Osteoblast (primary cell): ENCODE measurements at regions not wholly inside any gene's neighbourhood (a gene's known extent, or its start where the extent isn't known, plus 50 kb on each side); places are given as distances from the start of the nearest gene placed in this dataset.

Experiments used
- DNase-seq: peaks from one replicate; pipeline ENCODE4 v3.0.0; 2011; ENCODE audit warnings: low spot score, mixed read lengths; ENCODE audit not compliant: insufficient read length; ENCODE audit errors: missing footprints
- H2AFZ ChIP-seq: 2 replicates; pipeline ENCODE4 v1.6.0; 2011; ENCODE audit warnings: mild to moderate bottlenecking, low read length
- H3K27ac ChIP-seq: 2 replicates; pipeline ENCODE4 v1.5.1; 2011; ENCODE audit warnings: mild to moderate bottlenecking, low read depth, low read length, moderate library complexity
- H3K27me3 ChIP-seq: 2 replicates; pipeline ENCODE4 v1.6.0; 2012; ENCODE audit warnings: mild to moderate bottlenecking, control low read depth, inconsistent platforms, low read length, moderate library complexity; ENCODE audit not compliant: insufficient read depth
- H3K36me3 ChIP-seq: 2 replicates; pipeline ENCODE4 v1.5.1; 2011; ENCODE audit warnings: mild to moderate bottlenecking, low read length, control low read depth, moderate library complexity; ENCODE audit not compliant: insufficient read depth
- H3K4me1 ChIP-seq: 2 replicates; pipeline ENCODE4 v1.5.1; 2011; ENCODE audit warnings: mild to moderate bottlenecking, low read length, control low read depth, moderate library complexity; ENCODE audit not compliant: insufficient read depth
- H3K4me2 ChIP-seq: 2 replicates; pipeline ENCODE4 v1.6.0; 2011; ENCODE audit warnings: mild to moderate bottlenecking, low read length; ENCODE audit not compliant: insufficient read depth
- H3K4me3 ChIP-seq: fragments of 200-600 bp; sonication (generic); 3 replicates; pipeline ENCODE4 v1.5.1; 2012; ENCODE audit warnings: mild to moderate bottlenecking, low read length, inconsistent platforms; ENCODE audit not compliant: insufficient read depth
- H3K79me2 ChIP-seq: 2 replicates; pipeline ENCODE4 v1.6.0; 2012; ENCODE audit warnings: mild to moderate bottlenecking, low read length, control low read depth, inconsistent platforms; ENCODE audit not compliant: insufficient read depth
- H3K9me3 ChIP-seq: 2 replicates; pipeline ENCODE4 v1.5.1; 2011; ENCODE audit warnings: low read depth, low read length, control low read depth
- H4K20me1 ChIP-seq: 2 replicates; pipeline ENCODE4 v1.6.0; 2012; ENCODE audit warnings: mild to moderate bottlenecking, low read length, control low read depth; ENCODE audit not compliant: insufficient read depth
- TF ChIP-seq, protein P1 (sequence below): IDR thresholded peaks from 2 replicates; pipeline ENCODE4 v1.5.1; 2011; ENCODE audit warnings: mild to moderate bottlenecking, low read depth, low read length, moderate library complexity; ENCODE audit errors: extremely low read depth

DNA sequence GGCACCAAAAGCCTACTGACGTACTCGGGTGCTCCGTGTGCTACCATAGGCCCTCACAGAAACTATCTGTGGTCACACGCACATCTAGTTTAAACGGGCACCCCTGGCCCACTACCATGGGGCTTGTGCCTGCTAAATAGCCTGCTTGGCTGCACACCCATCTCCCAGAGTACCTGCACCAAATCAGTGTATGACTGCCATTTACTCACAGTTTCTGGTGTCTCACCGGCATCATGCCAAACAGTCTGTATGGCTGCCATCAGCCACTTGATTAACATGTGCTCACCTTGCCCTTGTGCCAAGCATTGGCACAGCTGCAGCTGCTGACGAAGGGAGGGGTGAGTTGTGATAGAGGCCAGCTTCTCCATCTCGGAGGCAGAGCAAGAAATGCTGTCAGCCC, 232.7 kb downstream of the IGSF11 start:
- TF ChIP-seq, protein P1, sequence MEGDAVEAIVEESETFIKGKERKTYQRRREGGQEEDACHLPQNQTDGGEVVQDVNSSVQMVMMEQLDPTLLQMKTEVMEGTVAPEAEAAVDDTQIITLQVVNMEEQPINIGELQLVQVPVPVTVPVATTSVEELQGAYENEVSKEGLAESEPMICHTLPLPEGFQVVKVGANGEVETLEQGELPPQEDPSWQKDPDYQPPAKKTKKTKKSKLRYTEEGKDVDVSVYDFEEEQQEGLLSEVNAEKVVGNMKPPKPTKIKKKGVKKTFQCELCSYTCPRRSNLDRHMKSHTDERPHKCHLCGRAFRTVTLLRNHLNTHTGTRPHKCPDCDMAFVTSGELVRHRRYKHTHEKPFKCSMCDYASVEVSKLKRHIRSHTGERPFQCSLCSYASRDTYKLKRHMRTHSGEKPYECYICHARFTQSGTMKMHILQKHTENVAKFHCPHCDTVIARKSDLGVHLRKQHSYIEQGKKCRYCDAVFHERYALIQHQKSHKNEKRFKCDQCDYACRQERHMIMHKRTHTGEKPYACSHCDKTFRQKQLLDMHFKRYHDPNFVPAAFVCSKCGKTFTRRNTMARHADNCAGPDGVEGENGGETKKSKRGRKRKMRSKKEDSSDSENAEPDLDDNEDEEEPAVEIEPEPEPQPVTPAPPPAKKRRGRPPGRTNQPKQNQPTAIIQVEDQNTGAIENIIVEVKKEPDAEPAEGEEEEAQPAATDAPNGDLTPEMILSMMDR = no peak
- H3K27me3 ChIP-seq = no peaks in the 10 kb centered on the region
- H3K79me2 ChIP-seq = no peaks in the 10 kb centered on the region
- no peak overlapping the region for H2AFZ ChIP-seq
- no peaks in the 10 kb centered on the region for H3K4me1 ChIP-seq
- H3K4me2 ChIP-seq = no peak overlapping the region
- no peak overlapping the region for H3K4me3 ChIP-seq
- no peak for DNase-seq
- no peaks in the 10 kb centered on the region for H3K36me3 ChIP-seq
- no peaks in the 10 kb centered on the region for H4K20me1 ChIP-seq
- H3K9me3 ChIP-seq = no peaks in the 10 kb centered on the region
- H3K27ac ChIP-seq = no peak overlapping the region

DNA sequence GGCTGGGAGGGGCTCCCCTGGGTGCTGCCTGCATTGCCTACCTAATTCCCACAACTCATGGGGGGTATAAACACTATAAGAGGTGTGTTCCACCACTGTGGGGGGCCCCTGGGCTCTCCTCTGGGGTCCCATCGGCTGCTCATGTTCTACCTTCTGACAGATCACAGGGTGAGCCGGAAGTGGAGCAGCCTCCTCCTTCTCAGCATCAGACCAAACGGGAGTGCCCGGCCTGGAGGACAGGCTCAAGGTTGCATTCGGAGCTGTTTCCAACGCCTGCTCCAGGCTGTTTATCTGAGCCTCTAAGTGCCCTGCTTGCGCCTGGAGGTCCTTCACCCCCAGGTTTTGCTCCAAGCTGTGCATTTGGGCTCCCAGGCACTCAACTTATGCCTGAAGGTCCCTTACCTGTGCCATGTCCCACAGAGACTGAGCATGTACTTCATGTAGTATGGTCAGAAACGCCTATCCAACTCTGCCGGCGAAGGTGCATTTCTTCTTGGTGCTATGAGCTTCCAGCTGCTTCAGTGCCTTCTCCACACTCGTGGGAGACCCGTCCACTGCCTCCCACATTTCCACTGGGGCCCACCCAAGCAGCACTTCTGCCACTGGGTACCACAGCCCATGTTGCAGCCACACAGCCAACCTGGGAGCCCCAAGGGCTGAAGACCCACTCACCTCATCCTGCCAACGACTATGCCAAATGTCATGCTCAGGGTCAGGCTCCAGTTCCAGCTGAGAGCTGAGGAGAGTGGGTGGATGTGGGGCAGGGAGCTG, 232.1 kb downstream of the IGSF11 start:
- Histone ChIP-seq H3K36me3 (no peaks in the 10 kb centered on the region), H3K4me1 (no peaks in the 10 kb centered on the region), H3K27me3 (no peaks in the 10 kb centered on the region), H4K20me1 (no peaks in the 10 kb centered on the region), H3K27ac (no peak overlapping the region), H2AFZ (no peak overlapping the region), H3K9me3 (no peaks in the 10 kb centered on the region), H3K4me3 (no peak overlapping the region), H3K4me2 (no peak overlapping the region), H3K79me2 (no peaks in the 10 kb centered on the region)
- DNase-seq = no peak
- TF ChIP-seq, protein P1 = no peak

DNA sequence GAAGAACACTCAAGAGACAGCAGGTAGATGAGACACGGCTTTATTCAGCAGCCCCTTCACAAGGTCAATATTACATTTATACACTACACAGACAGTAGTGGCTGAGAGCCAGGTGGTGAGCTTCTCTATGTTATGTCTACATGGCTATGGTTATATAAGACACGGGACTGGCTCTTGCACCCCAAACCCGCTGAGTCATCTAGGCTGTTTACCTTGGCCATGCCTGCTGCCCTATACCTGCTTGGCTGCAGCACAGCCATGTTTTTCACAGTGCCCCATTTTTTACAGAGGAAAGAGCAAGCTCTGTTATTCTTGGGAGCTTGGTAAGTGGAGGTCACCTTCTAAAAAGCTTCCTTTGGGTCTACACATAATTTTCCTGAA, 231.6 kb downstream of the IGSF11 start:
- DNase-seq = no peak
- TF ChIP-seq, protein P1 = no peak
- no peak overlapping the region for H3K4me2 ChIP-seq
- H3K27ac ChIP-seq = no peak overlapping the region
- H2AFZ ChIP-seq = no peak overlapping the region
- H3K4me3 ChIP-seq = no peak overlapping the region
- no peaks in the 10 kb centered on the region for H3K4me1 ChIP-seq
- H3K27me3 ChIP-seq = no peaks in the 10 kb centered on the region
- H3K79me2 ChIP-seq = no peaks in the 10 kb centered on the region
- H3K36me3 ChIP-seq = no peaks in the 10 kb centered on the region
- no peaks in the 10 kb centered on the region for H4K20me1 ChIP-seq
- H3K9me3 ChIP-seq = no peaks in the 10 kb centered on the region

DNA sequence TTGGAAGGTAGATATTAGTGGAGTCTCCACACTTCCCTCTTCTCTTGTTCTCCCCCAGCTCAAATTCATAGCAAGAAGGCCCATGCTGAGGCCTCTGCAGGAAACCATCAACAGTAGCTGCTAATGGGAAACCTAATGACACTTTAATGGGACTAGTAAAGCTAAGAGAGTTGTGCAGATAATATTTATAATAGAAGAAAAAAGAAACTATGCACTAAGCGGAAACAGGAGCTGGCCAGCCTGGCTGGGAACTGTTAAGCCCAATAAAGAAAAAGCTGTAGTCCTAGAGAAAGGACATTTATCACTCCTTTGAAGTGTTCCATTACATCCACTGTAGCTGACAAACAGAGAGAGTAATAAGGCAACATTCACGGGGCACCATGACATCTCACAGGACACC, 229.6 kb downstream of the IGSF11 start:
- no peaks in the 10 kb centered on the region for H3K79me2 ChIP-seq
- no peak overlapping the region for H3K4me3 ChIP-seq
- H3K27ac ChIP-seq = no peak overlapping the region
- no peaks in the 10 kb centered on the region for H3K27me3 ChIP-seq
- no peaks in the 10 kb centered on the region for H4K20me1 ChIP-seq
- H2AFZ ChIP-seq = no peak overlapping the region
- no peaks in the 10 kb centered on the region for H3K36me3 ChIP-seq
- TF ChIP-seq, protein P1 = no peak
- no peaks in the 10 kb centered on the region for H3K4me1 ChIP-seq
- no peak for DNase-seq
- no peaks in the 10 kb centered on the region for H3K9me3 ChIP-seq
- H3K4me2 ChIP-seq = no peak overlapping the region
